Mucosa of rectum (tissue), 2 donors: ENCODE measurements at regions not wholly inside any gene's neighbourhood (a gene's known extent, or its start where the extent isn't known, plus 50 kb on each side); places are given as distances from the start of the nearest gene placed in this dataset.
A peak's percentile ranks its signal among the peaks of the same experiment; 100 is the strongest.

ENCODE experiments used
- H3K27ac ChIP-seq, 2 donors: one replicate each; pipeline ENCODE4 v1.7.0; 2013; ENCODE audit warnings: inconsistent platforms in 2 of 2, low read depth in 2 of 2, low read length in 2 of 2
- H3K27me3 ChIP-seq, 2 donors: one replicate each; pipeline ENCODE4 v1.7.0; 2013; ENCODE audit warnings: low read length in 2 of 2; ENCODE audit not compliant: control insufficient read depth in 2 of 2, insufficient read depth in 2 of 2
- H3K36me3 ChIP-seq, 2 donors: one replicate each; pipeline ENCODE4 v1.7.0; 2013; ENCODE audit warnings: low read length in 2 of 2; ENCODE audit not compliant: control insufficient read depth in 2 of 2, insufficient read depth in 2 of 2
- H3K4me1 ChIP-seq, 2 donors: one replicate each; pipeline ENCODE4 v1.7.0; 2013; ENCODE audit warnings: low read length in 2 of 2, mild to moderate bottlenecking in 1 of 2; ENCODE audit not compliant: control insufficient read depth in 2 of 2, insufficient read depth in 2 of 2
- H3K4me3 ChIP-seq, 2 donors: one replicate each; pipeline ENCODE4 v1.7.0; 2013; ENCODE audit warnings: low read length in 2 of 2
- H3K9ac ChIP-seq, 2 donors: one replicate each; pipeline ENCODE4 v1.7.0; 2013; ENCODE audit warnings: low read length in 2 of 2, low read depth in 1 of 2, mild to moderate bottlenecking in 1 of 2
- H3K9me3 ChIP-seq, 2 donors: one replicate each; pipeline ENCODE4 v1.7.0; 2013; ENCODE audit warnings: low read length in 2 of 2; ENCODE audit not compliant: control insufficient read depth in 2 of 2
- donor health status: healthy.
- donor health status: Normal muscosa, but diverticular disease.

DNA sequence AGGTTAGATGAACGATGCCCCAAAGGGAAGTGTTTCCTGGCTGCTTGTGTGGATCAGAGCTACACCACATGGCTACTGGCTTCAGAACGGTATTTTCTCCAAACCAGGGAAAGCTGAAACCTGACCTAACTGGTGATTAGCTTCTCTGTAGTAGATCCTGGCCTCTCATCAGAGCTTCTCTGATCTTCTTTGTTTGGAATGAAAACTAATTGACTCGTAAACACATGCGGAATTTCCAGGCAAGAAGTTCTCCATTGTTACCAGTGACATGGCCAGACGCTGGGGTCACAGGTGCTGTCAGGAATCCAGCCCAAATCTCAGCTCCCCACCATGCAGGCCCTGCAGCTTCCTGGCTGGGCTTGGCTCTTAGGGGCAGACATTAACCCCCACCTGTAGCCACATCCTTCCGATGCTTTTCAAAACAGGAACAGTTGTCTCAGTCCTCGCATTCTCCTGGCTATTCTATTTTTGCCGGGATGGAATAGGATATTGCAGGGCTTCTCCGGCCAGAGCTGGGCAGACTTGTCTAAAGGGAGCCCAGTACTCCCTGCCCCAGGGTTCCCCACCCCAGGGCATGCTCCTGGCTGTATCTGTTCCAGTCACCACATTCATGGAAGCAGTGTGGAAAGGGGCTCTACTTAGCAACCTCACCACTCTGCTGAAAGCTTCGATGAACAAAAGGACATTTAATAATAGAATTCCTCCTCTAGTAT lies 305.4 kb upstream of the F9 start:
- Histone ChIP-seq H3K4me3 (no peak overlapping the region), H3K9ac (no peak overlapping the region)

GRCh38 chrX:139222511-139223200 lies 307.9 kb upstream of the F9 start:
- Histone ChIP-seq H3K27ac (no peak overlapping the region), H3K27me3 (peaks cover 3 to 9% of the 10 kb centered on the region in 2 donors), H3K9ac (no peak overlapping the region)

More for the DNA sequence above, 305.4 kb upstream of the F9 start:
- peaks cover 3 to 6% of the 10 kb centered on the region in 2 donors for H3K27me3 ChIP-seq
- H3K9me3 ChIP-seq = no peaks in the 10 kb centered on the region
- H3K36me3 ChIP-seq = no peaks in the 10 kb centered on the region
- no peak overlapping the region for H3K27ac ChIP-seq
- no peaks in the 10 kb centered on the region for H3K4me1 ChIP-seq

DNA sequence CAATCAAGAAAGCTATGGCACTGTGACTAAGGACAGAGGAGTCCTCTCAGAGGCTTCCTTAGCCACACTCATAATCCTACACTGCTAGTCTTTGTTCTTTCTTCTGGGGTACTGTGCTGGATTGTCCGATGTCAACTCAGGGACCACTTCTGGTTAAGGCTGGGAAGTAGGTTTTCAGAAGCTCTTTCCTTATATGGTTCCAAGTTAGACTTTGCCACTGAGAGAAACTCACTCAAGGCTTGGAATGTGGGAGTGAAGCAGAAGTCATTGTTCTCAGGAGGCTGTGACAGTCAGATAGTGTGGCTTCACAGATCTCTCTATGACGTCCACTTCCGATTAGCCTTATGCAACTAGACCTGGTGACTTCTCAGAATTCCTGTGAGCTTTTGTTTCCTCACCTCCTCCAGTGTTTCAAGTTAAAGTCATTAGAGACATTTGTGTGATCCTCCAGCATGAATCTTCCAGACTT lies 317.3 kb upstream of the F9 start:
- no peak overlapping the region for H3K9ac ChIP-seq
- H3K36me3 ChIP-seq = no peaks in the 10 kb centered on the region
- no peak overlapping the region for H3K4me3 ChIP-seq
- H3K4me1 ChIP-seq = no peaks in the 10 kb centered on the region
- no peaks in the 10 kb centered on the region for H3K9me3 ChIP-seq
- no peak overlapping the region for H3K27ac ChIP-seq
- H3K27me3 ChIP-seq = peaks cover 3 to 4% of the 10 kb centered on the region in 2 donors

More at GRCh38 chrX:139222511-139223200, 307.9 kb upstream of the F9 start:
- no peak overlapping the region for H3K4me3 ChIP-seq
- H3K9me3 ChIP-seq = no peaks in the 10 kb centered on the region
- no peaks in the 10 kb centered on the region for H3K36me3 ChIP-seq
- H3K4me1 ChIP-seq = no peaks in the 10 kb centered on the region

GRCh38 chrX:139211568-139212182 lies 318.9 kb upstream of the F9 start:
- peaks cover 9 to 16% of the 10 kb centered on the region in 2 donors for H3K27me3 ChIP-seq
- no peak overlapping the region for H3K9ac ChIP-seq
- H3K36me3 ChIP-seq = no peaks in the 10 kb centered on the region
- no peak overlapping the region for H3K4me3 ChIP-seq
- H3K4me1 ChIP-seq = no peaks in the 10 kb centered on the region
- no peak overlapping the region for H3K27ac ChIP-seq
- H3K9me3 ChIP-seq = no peaks in the 10 kb centered on the region

GRCh38 chrX:139209342-139209741 lies 321.2 kb upstream of the F9 start:
- H3K27ac ChIP-seq = no peak overlapping the region
- H3K4me1 ChIP-seq = no peaks in the 10 kb centered on the region
- peaks cover 11 to 21% of the 10 kb centered on the region in 2 donors for H3K27me3 ChIP-seq
- H3K9ac ChIP-seq = no peak overlapping the region
- H3K9me3 ChIP-seq = no peaks in the 10 kb centered on the region
- H3K36me3 ChIP-seq = no peaks in the 10 kb centered on the region
- no peak overlapping the region for H3K4me3 ChIP-seq

GRCh38 chrX:139207655-139208054 lies 322.9 kb upstream of the F9 start:
- Histone ChIP-seq H3K36me3 (no peaks in the 10 kb centered on the region), H3K4me1 (no peaks in the 10 kb centered on the region), H3K27me3 (peaks cover 11 to 26% of the 10 kb centered on the region in 2 donors), H3K9ac (no peak overlapping the region), H3K4me3 (no peak overlapping the region), H3K27ac (no peak overlapping the region), H3K9me3 (no peaks in the 10 kb centered on the region)

DNA sequence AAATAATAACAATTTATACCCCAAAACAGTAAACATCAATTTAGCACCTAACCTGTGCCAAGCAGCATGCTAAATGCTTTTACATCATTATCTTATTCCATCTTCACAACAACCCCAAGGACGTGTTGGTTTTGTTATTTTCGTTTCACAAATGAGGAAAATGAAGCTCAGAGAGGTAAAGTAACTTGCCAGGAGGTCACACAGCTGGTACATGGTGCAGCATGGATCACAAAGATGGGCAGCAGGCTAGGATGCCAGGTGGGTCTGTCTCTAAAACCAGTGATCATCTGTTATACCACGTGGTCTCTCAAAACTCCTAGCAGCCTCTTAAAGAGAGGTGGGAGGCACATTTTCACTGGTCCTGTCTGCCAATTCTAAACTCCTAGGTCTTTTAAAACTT lies 323.6 kb upstream of the F9 start:
- H3K4me3 ChIP-seq = no peak overlapping the region
- H3K27me3 ChIP-seq = peaks cover 11 to 29% of the 10 kb centered on the region in 2 donors
- H3K36me3 ChIP-seq = no peaks in the 10 kb centered on the region

DNA sequence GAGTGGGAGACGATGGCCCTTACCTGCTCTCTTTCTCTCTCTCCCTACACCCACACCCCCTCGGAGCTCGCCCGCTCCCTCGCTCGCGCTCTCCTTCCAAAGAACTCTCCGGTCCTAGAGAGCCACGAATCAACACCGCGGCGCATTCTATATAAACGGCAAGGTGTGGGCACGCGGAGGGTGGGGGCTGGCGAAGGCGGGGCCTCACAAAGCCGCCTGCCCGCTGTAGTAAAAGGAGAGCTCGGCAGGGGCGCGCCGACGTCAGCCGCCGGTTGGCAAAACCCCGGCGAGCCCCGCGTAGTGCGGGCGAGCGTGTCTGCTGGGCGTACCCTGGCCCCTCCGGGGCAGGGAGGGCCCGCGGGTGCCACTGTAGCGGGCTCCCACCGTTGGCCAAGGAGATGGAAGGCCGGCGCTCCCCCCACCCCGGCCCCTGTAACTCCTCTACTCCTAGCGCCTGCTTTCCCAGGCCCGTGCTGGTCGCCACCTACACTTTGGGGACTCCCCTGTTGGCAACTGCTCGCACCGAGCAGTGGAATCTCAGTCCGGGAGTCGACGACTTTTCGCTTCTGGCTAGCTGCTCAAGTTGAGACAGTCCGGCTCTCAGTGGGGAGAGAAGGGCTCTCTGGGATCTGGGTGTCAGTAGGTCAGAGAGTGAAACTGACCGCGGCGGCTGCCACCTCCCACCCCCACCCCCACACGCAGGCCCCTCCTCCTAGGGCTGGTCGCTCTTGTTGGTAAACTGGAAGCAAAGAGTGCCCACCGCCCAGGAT lies 325.5 kb upstream of the F9 start:
- Histone ChIP-seq H3K27ac (peak overlapping the region in 1 of 2 donors; percentile 19), H3K27me3 (peaks cover 11 to 29% of the 10 kb centered on the region in 2 donors), H3K4me3 (peak overlapping the region; percentile 41 to 50), H3K9ac (peak overlapping the region in 1 of 2 donors; percentile 43), H3K4me1 (no peaks in the 10 kb centered on the region), H3K36me3 (no peaks in the 10 kb centered on the region), H3K9me3 (no peaks in the 10 kb centered on the region)

More for the DNA sequence above, 323.6 kb upstream of the F9 start:
- Histone ChIP-seq H3K4me1 (no peaks in the 10 kb centered on the region), H3K9me3 (no peaks in the 10 kb centered on the region), H3K9ac (no peak overlapping the region), H3K27ac (no peak overlapping the region)

GRCh38 chrX:139204571-139204897 lies 326.0 kb upstream of the F9 start:
- Histone ChIP-seq H3K4me3 (peak overlapping the region; percentile 41 to 50), H3K9me3 (no peaks in the 10 kb centered on the region), H3K36me3 (no peaks in the 10 kb centered on the region), H3K4me1 (no peaks in the 10 kb centered on the region), H3K27me3 (peaks cover 11 to 29% of the 10 kb centered on the region in 2 donors), H3K9ac (peak overlapping the region in 1 of 2 donors; percentile 43), H3K27ac (peak overlapping the region in 1 of 2 donors; percentile 5)
